Fibroblast of lung (primary cell): ENCODE measurements at regions not wholly inside any gene's neighbourhood (a gene's known extent, or its start where the extent isn't known, plus 50 kb on each side); places are given as distances from the start of the nearest gene placed in this dataset.

Experiments used
- EZH2 ChIP-seq: IDR thresholded peaks from 2 replicates; pipeline ENCODE4 v1.5.1; 2012; ENCODE audit warnings: low read length, control low read depth, mild to moderate bottlenecking; ENCODE audit errors: missing control alignments
- TF ChIP-seq, protein P1 (sequence below), 2 donors: IDR thresholded peaks in 1 of 2; conservative IDR thresholded peaks in 1 of 2; 1 replicate in 1 of 2; 2 replicates in 1 of 2; pipeline ENCODE4 v1.5.1; 2011 to 2012; ENCODE audit warnings: low read length in 2 of 2, control low read depth in 1 of 2, inconsistent platforms in 1 of 2, low read depth in 1 of 2, mild to moderate bottlenecking in 1 of 2

DNA sequence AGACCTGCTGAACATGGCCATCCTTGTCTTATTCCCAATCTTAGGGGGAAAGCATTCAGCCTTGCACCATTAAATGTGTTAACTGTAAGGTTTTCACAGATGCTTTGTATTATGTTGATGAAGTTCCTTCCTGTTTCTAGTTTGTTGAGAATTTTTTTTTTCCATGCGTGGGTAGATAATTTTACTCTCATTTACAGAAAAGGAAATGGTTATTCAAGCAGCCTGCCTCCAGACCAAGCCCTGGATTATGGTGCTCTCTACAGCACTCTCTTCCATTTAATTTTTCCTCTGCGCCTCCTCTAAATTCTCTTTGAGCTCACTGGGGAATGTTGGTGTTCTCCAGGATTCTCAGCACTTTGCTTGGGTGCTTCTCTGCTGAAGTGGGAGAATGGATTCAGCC lies 179.3 kb upstream of the PZP start:
- TF ChIP-seq, protein P1, sequence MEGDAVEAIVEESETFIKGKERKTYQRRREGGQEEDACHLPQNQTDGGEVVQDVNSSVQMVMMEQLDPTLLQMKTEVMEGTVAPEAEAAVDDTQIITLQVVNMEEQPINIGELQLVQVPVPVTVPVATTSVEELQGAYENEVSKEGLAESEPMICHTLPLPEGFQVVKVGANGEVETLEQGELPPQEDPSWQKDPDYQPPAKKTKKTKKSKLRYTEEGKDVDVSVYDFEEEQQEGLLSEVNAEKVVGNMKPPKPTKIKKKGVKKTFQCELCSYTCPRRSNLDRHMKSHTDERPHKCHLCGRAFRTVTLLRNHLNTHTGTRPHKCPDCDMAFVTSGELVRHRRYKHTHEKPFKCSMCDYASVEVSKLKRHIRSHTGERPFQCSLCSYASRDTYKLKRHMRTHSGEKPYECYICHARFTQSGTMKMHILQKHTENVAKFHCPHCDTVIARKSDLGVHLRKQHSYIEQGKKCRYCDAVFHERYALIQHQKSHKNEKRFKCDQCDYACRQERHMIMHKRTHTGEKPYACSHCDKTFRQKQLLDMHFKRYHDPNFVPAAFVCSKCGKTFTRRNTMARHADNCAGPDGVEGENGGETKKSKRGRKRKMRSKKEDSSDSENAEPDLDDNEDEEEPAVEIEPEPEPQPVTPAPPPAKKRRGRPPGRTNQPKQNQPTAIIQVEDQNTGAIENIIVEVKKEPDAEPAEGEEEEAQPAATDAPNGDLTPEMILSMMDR (conservative IDR thresholded peaks at IDR 0.05 in 1 of 2, IDR thresholded peaks at IDR 0.05 in 1 of 2; ENCODE audit: low read depth in 1 of 2, low read length in 2 of 2) = no peak
- no peak for TF ChIP-seq EZH2
